ENCODE measurements at regions not wholly inside any gene's neighbourhood (a gene's known extent, or its start where the extent isn't known, plus 50 kb on each side); places are given as distances from the start of the nearest gene placed in this dataset.
"Not testable (repeated sequence)": the region's sequence is repeated elsewhere in the genome, so short reads cannot be mapped to it uniquely, and the experiment has no call there.

DNA sequence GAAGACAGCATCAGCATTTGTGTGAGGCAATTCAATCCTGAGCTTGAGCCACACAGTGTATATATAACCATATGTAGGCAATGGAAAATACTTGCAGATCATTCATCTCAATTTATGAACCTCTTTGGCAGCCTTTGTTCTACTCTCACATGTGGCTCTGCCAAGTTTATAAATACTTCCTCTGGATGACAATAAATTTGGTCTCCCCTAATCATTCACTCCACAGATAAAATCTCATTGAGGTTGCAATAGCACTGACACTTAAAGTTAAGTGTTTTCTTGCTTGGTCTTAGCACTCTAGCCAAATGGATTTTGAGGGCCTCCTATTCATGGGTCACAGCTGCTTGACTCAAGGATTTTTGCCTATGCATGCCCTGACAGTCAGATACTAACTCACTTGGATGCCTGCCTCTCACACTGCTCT is 136.6 kb upstream of the VANGL1 start:
- H3K27ac Mint-ChIP-seq = no peak overlapping the region
- H3K27me3 Mint-ChIP-seq = no peaks in the 10 kb centered on the region
- TF ChIP-seq, protein P1, sequence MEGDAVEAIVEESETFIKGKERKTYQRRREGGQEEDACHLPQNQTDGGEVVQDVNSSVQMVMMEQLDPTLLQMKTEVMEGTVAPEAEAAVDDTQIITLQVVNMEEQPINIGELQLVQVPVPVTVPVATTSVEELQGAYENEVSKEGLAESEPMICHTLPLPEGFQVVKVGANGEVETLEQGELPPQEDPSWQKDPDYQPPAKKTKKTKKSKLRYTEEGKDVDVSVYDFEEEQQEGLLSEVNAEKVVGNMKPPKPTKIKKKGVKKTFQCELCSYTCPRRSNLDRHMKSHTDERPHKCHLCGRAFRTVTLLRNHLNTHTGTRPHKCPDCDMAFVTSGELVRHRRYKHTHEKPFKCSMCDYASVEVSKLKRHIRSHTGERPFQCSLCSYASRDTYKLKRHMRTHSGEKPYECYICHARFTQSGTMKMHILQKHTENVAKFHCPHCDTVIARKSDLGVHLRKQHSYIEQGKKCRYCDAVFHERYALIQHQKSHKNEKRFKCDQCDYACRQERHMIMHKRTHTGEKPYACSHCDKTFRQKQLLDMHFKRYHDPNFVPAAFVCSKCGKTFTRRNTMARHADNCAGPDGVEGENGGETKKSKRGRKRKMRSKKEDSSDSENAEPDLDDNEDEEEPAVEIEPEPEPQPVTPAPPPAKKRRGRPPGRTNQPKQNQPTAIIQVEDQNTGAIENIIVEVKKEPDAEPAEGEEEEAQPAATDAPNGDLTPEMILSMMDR (IDR thresholded peaks at IDR 0.05; ENCODE audit: unreplicated experiment) = no peak
- H3K36me3 Mint-ChIP-seq (ENCODE audit: insufficient read depth) = peaks cover 2% of the 10 kb centered on the region
- peaks cover 6% of the 10 kb centered on the region for H3K9me3 Mint-ChIP-seq (ENCODE audit: low read depth)
- H3K4me1 Mint-ChIP-seq (ENCODE audit: low read depth) = peaks cover 20% of the 10 kb centered on the region
- DNase-seq (ENCODE audit: low spot score, unreplicated experiment) = no peak
- H3K4me3 Mint-ChIP-seq (ENCODE audit: low read depth) = no peak overlapping the region

DNA sequence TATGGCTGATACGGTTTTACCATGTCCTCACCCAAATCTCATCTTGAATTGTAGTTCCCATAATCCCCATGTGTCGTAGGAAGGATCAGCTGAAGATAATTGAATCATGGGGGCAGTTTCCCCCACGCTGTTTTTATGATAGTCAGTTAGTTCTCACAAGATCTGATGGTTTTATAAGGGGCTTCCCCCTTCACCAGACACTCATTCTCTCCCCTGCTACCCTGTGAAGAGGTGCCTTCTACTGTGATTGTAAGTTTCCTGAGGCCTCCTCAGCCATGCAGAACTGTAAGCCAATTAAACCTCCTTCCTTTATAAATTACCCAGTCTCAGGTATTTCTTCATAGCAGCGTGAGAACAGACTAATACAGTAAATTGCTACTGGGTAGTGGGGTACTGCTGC is 139.6 kb upstream of the VANGL1 start:
- H3K36me3 Mint-ChIP-seq (ENCODE audit: insufficient read depth); H3K27me3 Mint-ChIP-seq; H3K9me3 Mint-ChIP-seq (ENCODE audit: low read depth); H3K27ac Mint-ChIP-seq; DNase-seq (ENCODE audit: low spot score, unreplicated experiment); H3K4me3 Mint-ChIP-seq (ENCODE audit: low read depth): not testable (repeated sequence)
- H3K4me1 Mint-ChIP-seq (ENCODE audit: low read depth) = peaks cover 18% of the 10 kb centered on the region

DNA sequence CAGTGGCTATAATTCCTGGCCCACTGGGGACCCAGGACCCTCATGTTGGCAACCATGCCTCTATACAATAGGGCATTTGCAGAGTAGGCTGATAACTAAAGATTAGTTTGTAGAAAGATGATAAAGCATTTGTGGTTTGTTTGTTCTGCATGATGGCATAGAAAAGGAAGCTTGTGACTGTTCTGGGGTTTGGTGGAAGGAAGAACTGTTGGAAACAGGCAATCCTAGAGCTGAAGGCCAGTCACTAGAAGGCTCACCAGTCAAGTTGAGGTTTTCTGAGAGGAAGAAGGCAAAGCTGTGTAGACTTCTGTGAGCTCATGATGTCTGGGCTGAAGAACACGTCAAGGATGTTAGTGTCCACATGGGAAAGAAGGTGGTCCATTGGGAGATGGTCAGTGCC is 140.3 kb upstream of the VANGL1 start:
- Mint-ChIP-seq H3K9me3 (ENCODE audit: low read depth) (peaks cover 6% of the 10 kb centered on the region), H3K27me3 (no peaks in the 10 kb centered on the region), H3K4me3 (ENCODE audit: low read depth) (no peak overlapping the region), H3K27ac (no peak overlapping the region), H3K4me1 (ENCODE audit: low read depth) (peaks cover 12% of the 10 kb centered on the region), H3K36me3 (ENCODE audit: insufficient read depth) (peaks cover 2% of the 10 kb centered on the region)
- DNase-seq (ENCODE audit: low spot score, unreplicated experiment) = no peak
- TF ChIP-seq, protein P1 (IDR thresholded peaks at IDR 0.05; ENCODE audit: unreplicated experiment) = no peak

DNA sequence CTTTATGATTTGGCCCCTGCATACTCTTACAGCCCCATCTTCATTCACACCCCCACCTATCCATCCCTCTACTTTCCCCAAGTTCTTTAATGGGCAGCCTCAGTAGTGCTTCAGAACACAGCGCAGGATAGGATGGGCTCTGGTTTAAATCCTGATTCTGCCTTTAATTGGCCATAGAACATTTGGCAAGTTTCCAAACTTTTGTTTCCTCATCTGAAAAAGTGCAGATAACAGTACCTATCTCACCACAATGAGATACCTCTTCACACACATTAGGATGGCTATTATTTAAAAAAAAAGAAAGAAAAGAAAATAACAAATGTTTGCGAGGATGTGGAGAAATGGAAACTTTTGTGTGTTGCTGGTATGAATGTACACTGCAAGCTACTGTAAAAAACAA is 142.5 kb upstream of the VANGL1 start:
- H3K27me3 Mint-ChIP-seq = no peaks in the 10 kb centered on the region

DNA sequence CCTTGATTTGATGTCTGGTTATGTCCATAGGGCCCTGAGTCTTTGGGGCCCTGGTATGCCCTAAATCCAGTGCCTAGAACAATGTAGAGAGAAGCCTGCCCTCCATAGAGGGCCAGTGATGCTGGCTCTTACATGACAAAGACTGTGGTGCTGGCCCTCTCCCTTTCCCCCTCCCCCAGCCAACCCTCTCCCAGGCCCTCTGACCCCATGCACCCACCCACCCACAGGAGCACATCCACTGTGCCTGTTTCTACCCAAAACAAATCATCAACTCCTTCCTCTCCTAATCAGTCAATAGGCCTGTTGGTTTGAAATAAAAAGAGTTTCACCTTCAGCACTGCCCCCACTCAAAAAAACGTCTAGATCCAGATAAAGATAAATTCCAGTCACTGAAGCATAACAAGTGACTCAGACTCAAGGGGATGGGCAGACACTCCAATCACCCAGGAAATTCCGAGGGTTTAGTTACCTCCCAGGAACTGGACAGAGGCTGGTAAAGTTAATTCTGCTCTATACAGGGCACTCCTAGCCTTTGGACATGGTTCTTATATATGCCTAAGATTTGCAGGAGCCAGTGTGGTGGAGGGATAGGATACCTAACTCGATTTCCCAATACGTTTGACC is 144.8 kb upstream of the VANGL1 start:
- no peaks in the 10 kb centered on the region for H3K36me3 Mint-ChIP-seq (ENCODE audit: insufficient read depth)
- H3K9me3 Mint-ChIP-seq (ENCODE audit: low read depth) = no peaks in the 10 kb centered on the region
- no peak overlapping the region for H3K27ac Mint-ChIP-seq
- TF ChIP-seq, protein P1 (IDR thresholded peaks at IDR 0.05; ENCODE audit: unreplicated experiment) = no peak
- H3K4me1 Mint-ChIP-seq (ENCODE audit: low read depth) = peaks cover 9% of the 10 kb centered on the region
- no peaks in the 10 kb centered on the region for H3K27me3 Mint-ChIP-seq
- H3K4me3 Mint-ChIP-seq (ENCODE audit: low read depth) = no peak overlapping the region
- DNase-seq (ENCODE audit: low spot score, unreplicated experiment) = no peak

More for the DNA sequence above, 142.5 kb upstream of the VANGL1 start:
- TF ChIP-seq, protein P1 (IDR thresholded peaks at IDR 0.05; ENCODE audit: unreplicated experiment) = no peak
- peaks cover 9% of the 10 kb centered on the region for H3K4me1 Mint-ChIP-seq (ENCODE audit: low read depth)
- H3K9me3 Mint-ChIP-seq (ENCODE audit: low read depth) = peaks cover 6% of the 10 kb centered on the region
- no peak overlapping the region for H3K4me3 Mint-ChIP-seq (ENCODE audit: low read depth)
- no peak for DNase-seq (ENCODE audit: low spot score, unreplicated experiment)
- H3K27ac Mint-ChIP-seq = no peak overlapping the region
- peaks cover 2% of the 10 kb centered on the region for H3K36me3 Mint-ChIP-seq (ENCODE audit: insufficient read depth)

DNA sequence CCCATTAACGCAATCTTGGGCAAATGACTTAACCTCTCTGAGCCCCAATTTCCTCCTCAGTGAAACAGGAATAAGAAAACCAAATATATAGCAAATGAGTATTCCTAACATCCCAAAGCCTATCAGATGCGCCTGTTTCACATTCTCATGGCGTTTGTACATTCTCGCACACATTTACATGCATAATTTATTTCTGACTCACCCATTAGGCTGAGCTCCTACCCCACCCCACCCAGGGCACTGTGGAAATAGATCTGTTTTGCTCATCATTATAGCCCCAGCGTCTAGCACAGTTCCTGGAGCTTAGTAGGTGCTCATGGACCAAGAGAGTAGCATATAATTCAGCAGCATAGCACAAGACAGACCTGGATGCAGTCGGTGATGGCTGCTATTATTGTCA is 146.1 kb upstream of the VANGL1 start:
- no peak overlapping the region for H3K27ac Mint-ChIP-seq
- no peak for DNase-seq (ENCODE audit: low spot score, unreplicated experiment)
- H3K4me1 Mint-ChIP-seq (ENCODE audit: low read depth) = no peaks in the 10 kb centered on the region
- TF ChIP-seq, protein P1 (IDR thresholded peaks at IDR 0.05; ENCODE audit: unreplicated experiment) = no peak
- H3K36me3 Mint-ChIP-seq (ENCODE audit: insufficient read depth) = no peaks in the 10 kb centered on the region
- H3K9me3 Mint-ChIP-seq (ENCODE audit: low read depth) = no peaks in the 10 kb centered on the region
- no peak overlapping the region for H3K4me3 Mint-ChIP-seq (ENCODE audit: low read depth)
- H3K27me3 Mint-ChIP-seq = no peaks in the 10 kb centered on the region

All from progenitor cell of endocrine pancreas (in vitro differentiated cells).